ENCODE measurements at regions not wholly inside any gene's neighbourhood (a gene's known extent, or its start where the extent isn't known, plus 50 kb on each side); places are given as distances from the start of the nearest gene placed in this dataset.
"Not testable (repeated sequence)": the region's sequence is repeated elsewhere in the genome, so short reads cannot be mapped to it uniquely, and the experiment has no call there.

DNA sequence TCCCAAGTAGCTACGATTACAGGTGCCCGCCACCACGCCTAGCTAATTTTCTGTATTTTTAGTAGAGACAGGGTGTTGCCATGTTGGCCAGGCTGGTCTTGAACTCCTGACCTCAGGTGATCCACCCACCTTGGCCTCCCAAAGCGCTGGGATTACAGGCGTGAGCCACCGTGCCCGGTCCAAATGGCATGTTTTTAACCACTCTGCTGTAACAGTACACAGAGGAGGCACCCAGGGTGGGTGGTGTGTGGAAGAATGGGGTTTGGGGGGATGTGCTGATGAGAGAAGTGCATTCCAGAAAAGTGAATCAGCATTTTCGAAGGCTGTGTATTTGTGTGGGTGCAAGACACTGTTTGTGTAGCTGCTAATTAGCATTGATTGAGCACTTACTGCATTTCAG is 78.1 kb upstream of the SH3PXD2B start:
- not testable (repeated sequence) for H3K27me3 ChIP-seq (ENCODE audit: control insufficient read depth in 1 of 2, insufficient read depth in 2 of 2, low read length in 2 of 2); H3K9ac ChIP-seq (ENCODE audit: low read length); H3K4me3 ChIP-seq (ENCODE audit: low read depth in 1 of 2, low read length in 2 of 2); H3K9me3 ChIP-seq (ENCODE audit: low read length); H3K36me3 ChIP-seq (ENCODE audit: insufficient read depth, low read length)
- Histone ChIP-seq H3K27ac (ENCODE audit: low read depth, low read length) (peak overlapping the region; percentile 40), H3K4me1 (ENCODE audit: insufficient read depth, low read length) (peaks cover 34% of the 10 kb centered on the region)

- Histone ChIP-seq H3K27ac (ENCODE audit: low read depth, low read length) (no peak overlapping the region), H3K4me3 (ENCODE audit: low read depth in 1 of 2, low read length in 2 of 2) (no peak overlapping the region), H3K9me3 (ENCODE audit: low read length) (no peaks in the 10 kb centered on the region), H3K9ac (ENCODE audit: low read length) (no peak overlapping the region), H3K36me3 (ENCODE audit: insufficient read depth, low read length) (no peaks in the 10 kb centered on the region), H3K4me1 (ENCODE audit: insufficient read depth, low read length) (peaks cover 34% of the 10 kb centered on the region), H3K27me3 (ENCODE audit: control insufficient read depth in 1 of 2, insufficient read depth in 2 of 2, low read length in 2 of 2) (no peaks in the 10 kb centered on the region)
Measured at GRCh38 chr5:172531704-172532026, 77.3 kb upstream of the SH3PXD2B start.

GRCh38 chr5:172530878-172531703 is 76.8 kb upstream of the SH3PXD2B start:
- Histone ChIP-seq H3K27ac (ENCODE audit: low read depth, low read length) (no peak overlapping the region), H3K4me1 (ENCODE audit: insufficient read depth, low read length) (peaks cover 36% of the 10 kb centered on the region), H3K9ac (ENCODE audit: low read length) (no peak overlapping the region), H3K36me3 (ENCODE audit: insufficient read depth, low read length) (no peaks in the 10 kb centered on the region), H3K9me3 (ENCODE audit: low read length) (no peaks in the 10 kb centered on the region), H3K27me3 (ENCODE audit: control insufficient read depth in 1 of 2, insufficient read depth in 2 of 2, low read length in 2 of 2) (no peaks in the 10 kb centered on the region), H3K4me3 (ENCODE audit: low read depth in 1 of 2, low read length in 2 of 2) (no peak overlapping the region)

DNA sequence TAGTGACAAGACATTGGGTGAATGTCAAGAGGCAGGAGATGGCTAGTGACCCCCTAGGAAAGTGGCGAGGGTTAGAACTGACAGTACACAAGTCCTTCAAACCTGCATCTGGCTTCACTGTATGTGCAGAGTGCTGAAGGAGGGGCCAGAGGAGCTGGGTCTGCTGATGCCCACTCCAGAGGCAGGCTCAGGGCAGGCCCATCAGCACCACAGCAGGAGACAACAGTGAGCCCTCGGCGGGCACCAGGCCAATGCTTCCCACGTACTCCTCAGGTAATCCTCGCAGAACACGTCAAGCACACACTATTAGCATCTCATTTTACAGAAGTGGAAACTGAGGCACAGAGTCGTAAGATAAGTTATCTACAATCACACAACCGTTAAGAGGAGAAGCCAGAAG is 76.1 kb upstream of the SH3PXD2B start:
- Histone ChIP-seq H3K27me3 (ENCODE audit: control insufficient read depth in 1 of 2, insufficient read depth in 2 of 2, low read length in 2 of 2) (no peaks in the 10 kb centered on the region), H3K4me3 (ENCODE audit: low read depth in 1 of 2, low read length in 2 of 2) (no peak overlapping the region), H3K36me3 (ENCODE audit: insufficient read depth, low read length) (no peaks in the 10 kb centered on the region), H3K27ac (ENCODE audit: low read depth, low read length) (no peak overlapping the region), H3K9me3 (ENCODE audit: low read length) (no peaks in the 10 kb centered on the region), H3K4me1 (ENCODE audit: insufficient read depth, low read length) (peaks cover 43% of the 10 kb centered on the region), H3K9ac (ENCODE audit: low read length) (no peak overlapping the region)

DNA sequence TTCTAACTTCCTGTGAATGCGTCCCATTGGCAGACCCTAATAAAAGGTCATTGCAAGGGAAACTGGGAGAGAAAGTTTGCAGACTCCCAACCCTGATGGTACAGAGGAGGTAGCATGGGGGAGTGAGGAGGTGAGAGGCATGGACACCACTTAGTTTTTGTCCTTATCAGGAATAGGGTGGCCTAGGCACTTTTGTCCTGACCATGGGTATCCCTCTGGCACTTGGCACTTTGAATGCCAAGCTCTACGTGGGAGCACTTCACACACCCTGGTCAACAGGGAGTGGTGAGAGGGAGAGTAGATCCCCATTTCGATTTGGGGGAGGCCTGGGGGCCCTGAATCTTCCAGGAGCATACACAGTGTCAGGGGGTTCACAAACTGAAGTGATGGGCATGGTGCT is 75.6 kb upstream of the SH3PXD2B start:
- no peaks in the 10 kb centered on the region for H3K9me3 ChIP-seq (ENCODE audit: low read length)
- H3K9ac ChIP-seq (ENCODE audit: low read length): no peak overlapping the region
- no peak overlapping the region for H3K4me3 ChIP-seq (ENCODE audit: low read depth in 1 of 2, low read length in 2 of 2)
- no peaks in the 10 kb centered on the region for H3K27me3 ChIP-seq (ENCODE audit: control insufficient read depth in 1 of 2, insufficient read depth in 2 of 2, low read length in 2 of 2)
- H3K36me3 ChIP-seq (ENCODE audit: insufficient read depth, low read length): no peaks in the 10 kb centered on the region
- H3K27ac ChIP-seq (ENCODE audit: low read depth, low read length): no peak overlapping the region
- peaks cover 45% of the 10 kb centered on the region for H3K4me1 ChIP-seq (ENCODE audit: insufficient read depth, low read length)

DNA sequence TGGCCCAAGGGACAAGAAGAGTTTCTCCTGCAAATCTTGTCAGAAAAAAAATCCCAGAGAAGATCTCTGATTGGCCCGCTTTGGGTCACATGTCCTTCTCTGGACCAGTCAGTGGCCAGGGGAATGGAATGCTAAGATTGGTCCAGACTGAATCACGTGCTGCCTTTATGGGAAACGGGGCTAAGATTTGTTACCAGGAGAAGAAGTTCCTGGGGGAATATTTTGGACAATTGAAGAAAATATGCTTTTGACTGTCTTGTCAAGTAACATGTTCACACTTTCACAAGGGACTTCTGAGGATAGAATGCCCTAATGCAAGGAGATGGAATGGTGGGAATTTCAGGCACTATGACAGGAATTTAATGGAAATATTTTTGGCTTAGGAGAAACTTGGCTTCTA is 74.1 kb upstream of the SH3PXD2B start:
- Histone ChIP-seq H3K27ac (ENCODE audit: low read depth, low read length) (no peak overlapping the region), H3K4me3 (ENCODE audit: low read depth in 1 of 2, low read length in 2 of 2) (no peak overlapping the region), H3K4me1 (ENCODE audit: insufficient read depth, low read length) (peaks cover 44% of the 10 kb centered on the region), H3K9me3 (ENCODE audit: low read length) (no peaks in the 10 kb centered on the region), H3K36me3 (ENCODE audit: insufficient read depth, low read length) (no peaks in the 10 kb centered on the region), H3K27me3 (ENCODE audit: control insufficient read depth in 1 of 2, insufficient read depth in 2 of 2, low read length in 2 of 2) (no peaks in the 10 kb centered on the region), H3K9ac (ENCODE audit: low read length) (no peak overlapping the region)

DNA sequence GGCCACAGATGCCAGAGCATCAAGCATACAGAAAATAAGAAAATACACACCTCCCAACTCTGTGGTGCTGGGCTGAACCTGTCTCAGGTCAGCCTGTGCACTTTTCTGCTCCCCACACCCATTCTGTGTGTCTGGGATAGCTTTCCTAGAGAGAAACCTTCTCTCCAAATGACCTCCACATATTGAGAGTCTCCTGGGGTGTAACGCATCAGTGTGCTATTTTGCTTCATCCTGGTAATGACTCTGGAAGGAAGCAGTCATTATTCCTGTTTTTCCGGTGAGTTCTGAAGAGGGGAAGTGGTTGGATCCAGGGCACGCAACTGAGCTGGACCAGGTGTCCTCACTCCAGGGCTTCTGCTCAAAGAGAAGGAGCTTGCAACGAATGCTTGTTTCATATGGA is 73.2 kb upstream of the SH3PXD2B start:
- Histone ChIP-seq H3K4me1 (ENCODE audit: insufficient read depth, low read length) (peaks cover 40% of the 10 kb centered on the region), H3K27me3 (ENCODE audit: control insufficient read depth in 1 of 2, insufficient read depth in 2 of 2, low read length in 2 of 2) (no peaks in the 10 kb centered on the region), H3K4me3 (ENCODE audit: low read depth in 1 of 2, low read length in 2 of 2) (no peak overlapping the region), H3K36me3 (ENCODE audit: insufficient read depth, low read length) (no peaks in the 10 kb centered on the region), H3K9ac (ENCODE audit: low read length) (no peak overlapping the region), H3K27ac (ENCODE audit: low read depth, low read length) (no peak overlapping the region), H3K9me3 (ENCODE audit: low read length) (no peaks in the 10 kb centered on the region)

DNA sequence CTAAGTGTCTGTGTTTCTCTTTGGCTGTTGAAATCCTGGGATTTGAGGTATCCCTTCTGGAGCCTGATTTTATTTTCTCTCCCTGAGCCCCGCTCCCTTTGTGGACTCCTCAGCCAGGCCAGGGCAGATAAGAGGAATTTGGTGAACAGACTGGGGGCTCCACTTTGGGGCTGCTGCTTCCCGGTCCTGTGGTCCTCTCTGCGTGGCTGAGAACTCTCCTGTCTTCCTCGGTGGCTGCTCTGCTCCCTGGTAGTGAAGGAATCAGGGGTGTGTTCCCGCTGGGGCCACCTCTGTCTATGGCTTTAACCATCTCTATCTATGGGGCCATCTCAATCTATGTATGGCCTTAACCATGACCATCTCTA is 71.7 kb upstream of the SH3PXD2B start:
- Histone ChIP-seq H3K4me1 (ENCODE audit: insufficient read depth, low read length) (peaks cover 40% of the 10 kb centered on the region), H3K36me3 (ENCODE audit: insufficient read depth, low read length) (no peaks in the 10 kb centered on the region), H3K4me3 (ENCODE audit: low read depth in 1 of 2, low read length in 2 of 2) (no peak overlapping the region), H3K9me3 (ENCODE audit: low read length) (no peaks in the 10 kb centered on the region), H3K27me3 (ENCODE audit: control insufficient read depth in 1 of 2, insufficient read depth in 2 of 2, low read length in 2 of 2) (no peaks in the 10 kb centered on the region), H3K27ac (ENCODE audit: low read depth, low read length) (peak overlapping the region; percentile 47), H3K9ac (ENCODE audit: low read length) (no peak overlapping the region)

GRCh38 chr5:172525307-172525995 is 71.1 kb upstream of the SH3PXD2B start:
- no peaks in the 10 kb centered on the region for H3K36me3 ChIP-seq (ENCODE audit: insufficient read depth, low read length)
- no peak overlapping the region for H3K4me3 ChIP-seq (ENCODE audit: low read depth in 1 of 2, low read length in 2 of 2)

DNA sequence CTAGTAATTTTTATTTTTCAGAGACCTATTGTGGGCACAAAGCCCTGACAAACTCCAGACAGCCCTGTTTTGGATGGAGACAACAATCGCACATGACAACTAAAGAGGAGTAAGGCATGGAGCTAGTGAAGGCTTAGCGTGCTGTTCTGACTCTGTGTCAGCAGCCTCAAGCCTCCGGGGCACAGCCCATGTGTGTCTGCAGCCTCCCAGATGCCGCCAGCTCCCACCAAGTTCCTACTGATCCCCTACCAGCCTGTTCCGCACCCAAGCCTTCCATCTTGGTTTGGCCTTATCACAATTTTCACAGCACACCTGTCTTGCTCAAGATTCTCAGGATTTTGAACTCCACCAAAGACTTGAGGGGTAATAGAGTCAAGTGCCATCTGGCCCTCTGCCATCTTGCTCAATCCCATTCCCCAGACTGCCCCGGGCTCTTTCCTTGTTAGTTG is 70.3 kb upstream of the SH3PXD2B start:
- Histone ChIP-seq H3K36me3 (ENCODE audit: insufficient read depth, low read length) (no peaks in the 10 kb centered on the region), H3K27ac (ENCODE audit: low read depth, low read length) (peak overlapping the region; percentile 81), H3K9ac (ENCODE audit: low read length) (no peak overlapping the region), H3K4me3 (ENCODE audit: low read depth in 1 of 2, low read length in 2 of 2) (no peak overlapping the region), H3K27me3 (ENCODE audit: control insufficient read depth in 1 of 2, insufficient read depth in 2 of 2, low read length in 2 of 2) (no peaks in the 10 kb centered on the region), H3K4me1 (ENCODE audit: insufficient read depth, low read length) (peaks cover 40% of the 10 kb centered on the region), H3K9me3 (ENCODE audit: low read length) (no peaks in the 10 kb centered on the region)

More at GRCh38 chr5:172525307-172525995, 71.1 kb upstream of the SH3PXD2B start:
- Histone ChIP-seq H3K9ac (ENCODE audit: low read length) (no peak overlapping the region), H3K27ac (ENCODE audit: low read depth, low read length) (peak overlapping the region; percentile 81), H3K9me3 (ENCODE audit: low read length) (no peaks in the 10 kb centered on the region), H3K4me1 (ENCODE audit: insufficient read depth, low read length) (peaks cover 40% of the 10 kb centered on the region), H3K27me3 (ENCODE audit: control insufficient read depth in 1 of 2, insufficient read depth in 2 of 2, low read length in 2 of 2) (no peaks in the 10 kb centered on the region)

DNA sequence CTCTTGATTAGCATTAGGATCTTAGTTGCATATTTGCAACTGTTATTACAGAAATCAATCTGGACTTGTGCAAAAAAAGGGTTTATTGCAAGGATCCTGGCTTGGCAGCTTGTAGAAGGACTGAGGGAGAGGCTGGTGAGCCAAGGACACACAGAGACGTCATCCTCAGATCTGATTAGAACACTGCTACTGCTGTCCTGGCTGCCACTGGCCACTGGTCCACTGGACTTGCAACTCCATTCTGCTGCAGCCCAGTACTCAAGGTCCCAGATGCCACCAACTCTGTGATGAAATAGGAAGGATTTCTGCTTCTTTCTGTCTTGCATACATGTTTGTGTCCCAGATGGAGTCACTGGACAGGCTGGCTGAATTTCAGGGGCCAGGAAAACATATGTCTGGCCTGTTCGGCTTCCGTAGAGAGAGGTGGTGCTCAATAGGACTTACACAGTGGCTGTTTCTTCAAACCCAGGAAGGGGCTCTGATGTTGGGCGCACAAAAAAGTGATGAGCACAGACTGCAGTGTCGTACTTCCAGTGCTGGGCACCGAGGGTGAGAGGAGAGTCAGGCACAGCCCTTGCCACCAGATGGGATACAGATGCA is 68.9 kb upstream of the SH3PXD2B start:
- Histone ChIP-seq H3K27me3 (ENCODE audit: control insufficient read depth in 1 of 2, insufficient read depth in 2 of 2, low read length in 2 of 2) (no peaks in the 10 kb centered on the region), H3K4me3 (ENCODE audit: low read depth in 1 of 2, low read length in 2 of 2) (no peak overlapping the region), H3K4me1 (ENCODE audit: insufficient read depth, low read length) (peaks cover 34% of the 10 kb centered on the region), H3K27ac (ENCODE audit: low read depth, low read length) (peak overlapping the region; percentile 27), H3K36me3 (ENCODE audit: insufficient read depth, low read length) (no peaks in the 10 kb centered on the region), H3K9me3 (ENCODE audit: low read length) (no peaks in the 10 kb centered on the region), H3K9ac (ENCODE audit: low read length) (no peak overlapping the region)
